Upper lobe of left lung (tissue), 6 donors: ENCODE measurements at regions not wholly inside any gene's neighbourhood (a gene's known extent, or its start where the extent isn't known, plus 50 kb on each side); places are given as distances from the start of the nearest gene placed in this dataset.

Experiments used
- ATAC-seq, 2 donors: fragments of 200-7000 bp; cut with Tn5 transposase; one replicate each; pipeline ENCODE4 v1.9.1; 2022; ENCODE audit warnings: mild to moderate bottlenecking in 2 of 2, moderate library complexity in 2 of 2; ENCODE audit not compliant: low FRiP score in 2 of 2
- DNase-seq, 2 donors: peaks; one replicate each; pipeline ENCODE4 v3.0.0-alpha.2; 2019 to 2020
- H3K27ac ChIP-seq, 4 donors: fragments of 200-600 bp; sonication (generic); one replicate each; pipeline ENCODE4 v1.5.1; 2016 to 2019
- H3K27me3 ChIP-seq, 4 donors: fragments of 200-600 bp; sonication (generic); one replicate each; pipeline ENCODE4 v1.5.1; 2017 to 2019
- H3K36me3 ChIP-seq, 4 donors: fragments of 200-600 bp; sonication (generic); one replicate each; pipeline ENCODE4 v1.5.1; 2016 to 2019
- H3K4me1 ChIP-seq, 4 donors: fragments of 200-600 bp; sonication (generic); one replicate each; pipeline ENCODE4 v1.5.1; 2018 to 2019
- H3K4me3 ChIP-seq, 4 donors: fragments of 200-600 bp; sonication (generic); one replicate each; pipeline ENCODE4 v1.5.1; 2017 to 2019; ENCODE audit warnings: mild to moderate bottlenecking in 2 of 4, moderate library complexity in 1 of 4
- H3K9me3 ChIP-seq, 4 donors: fragments of 200-600 bp; sonication (generic); one replicate each; pipeline ENCODE4 v1.5.1; 2018 to 2019
- EP300 ChIP-seq, 4 donors: sonication (generic); formaldehyde crosslinking; IDR thresholded peaks; one replicate each; pipeline ENCODE4 v1.5.1; 2017; ENCODE audit warnings: antibody characterized with exemption in 4 of 4, control low read depth in 2 of 4
- POLR2A ChIP-seq, 4 donors: fragments of 450-650 bp; IDR thresholded peaks; one replicate each; pipeline ENCODE4 v1.5.1; 2016 to 2017; ENCODE audit warnings: antibody characterized with exemption in 4 of 4, mild to moderate bottlenecking in 2 of 4
- POLR2AphosphoS5 ChIP-seq, 2 donors: sonication (generic); formaldehyde crosslinking; IDR thresholded peaks; one replicate each; pipeline ENCODE4 v1.5.1; 2017; ENCODE audit warnings: antibody characterized with exemption in 2 of 2
- WGBS, 2 donors: methylation state at CpG; one replicate each; pipeline ENCODE4 v1.1.5; 2017 to 2018; 5-methylcytosine and 5-hydroxymethylcytosine counted together
- TF ChIP-seq, protein P1 (sequence below), 6 experiments: fragments of 450-650 bp in 4 of 6; fragments of 200-600 bp in 2 of 6; sonication (generic) in 2 of 6; IDR thresholded peaks; one replicate each; pipeline ENCODE4 v1.5.1; 2016 to 2019; ENCODE audit warnings: antibody characterized with exemption in 6 of 6
- donor health status: DM: no; HTN: no; CAD: no; lungs with moderate emphysema.
- donor health status: DM: no; HTN: yes; CAD: no; lungs with severe emphysema.

DNA sequence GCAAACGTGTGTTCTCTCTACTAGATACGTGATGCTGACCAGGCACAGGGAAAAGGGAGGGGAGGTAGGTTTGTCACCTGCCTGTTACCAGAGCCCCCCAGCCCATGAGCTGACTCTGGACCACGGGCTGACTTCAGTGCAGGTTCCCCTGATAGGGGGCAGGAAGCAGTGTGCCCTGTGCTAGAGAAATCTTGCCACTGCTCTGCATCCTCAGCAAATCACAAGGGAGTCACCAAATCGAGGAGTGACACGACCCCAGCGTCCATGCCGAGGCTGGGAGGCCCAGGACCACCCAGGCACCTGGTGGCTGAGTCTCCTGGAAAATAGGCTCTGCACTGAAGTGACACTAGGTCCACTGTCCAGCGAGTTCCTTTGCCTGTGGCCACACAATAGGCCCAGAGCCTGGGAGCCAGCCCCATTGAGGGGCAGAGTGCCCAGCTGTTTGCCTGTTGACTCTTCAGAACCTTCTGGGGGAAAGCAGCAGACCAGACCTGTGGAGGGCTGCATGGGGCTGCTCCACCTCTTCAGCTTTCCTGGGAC, 99.3 kb downstream of the CTTN start:
- H3K27ac ChIP-seq: no peak overlapping the region
- peaks cover 0 to 4% (median 0%) of the 10 kb centered on the region in 4 donors for H3K4me1 ChIP-seq
- H3K4me3 ChIP-seq: no peak overlapping the region
- ATAC-seq (no peak), DNase-seq (no peak)
- H3K9me3 ChIP-seq: no peaks in the 10 kb centered on the region
- H3K27me3 ChIP-seq: no peaks in the 10 kb centered on the region
- TF ChIP-seq POLR2A (IDR thresholded peaks at IDR 0.05): no peak
- no peak for TF ChIP-seq POLR2AphosphoS5 (IDR thresholded peaks at IDR 0.05)
- TF ChIP-seq, protein P1, sequence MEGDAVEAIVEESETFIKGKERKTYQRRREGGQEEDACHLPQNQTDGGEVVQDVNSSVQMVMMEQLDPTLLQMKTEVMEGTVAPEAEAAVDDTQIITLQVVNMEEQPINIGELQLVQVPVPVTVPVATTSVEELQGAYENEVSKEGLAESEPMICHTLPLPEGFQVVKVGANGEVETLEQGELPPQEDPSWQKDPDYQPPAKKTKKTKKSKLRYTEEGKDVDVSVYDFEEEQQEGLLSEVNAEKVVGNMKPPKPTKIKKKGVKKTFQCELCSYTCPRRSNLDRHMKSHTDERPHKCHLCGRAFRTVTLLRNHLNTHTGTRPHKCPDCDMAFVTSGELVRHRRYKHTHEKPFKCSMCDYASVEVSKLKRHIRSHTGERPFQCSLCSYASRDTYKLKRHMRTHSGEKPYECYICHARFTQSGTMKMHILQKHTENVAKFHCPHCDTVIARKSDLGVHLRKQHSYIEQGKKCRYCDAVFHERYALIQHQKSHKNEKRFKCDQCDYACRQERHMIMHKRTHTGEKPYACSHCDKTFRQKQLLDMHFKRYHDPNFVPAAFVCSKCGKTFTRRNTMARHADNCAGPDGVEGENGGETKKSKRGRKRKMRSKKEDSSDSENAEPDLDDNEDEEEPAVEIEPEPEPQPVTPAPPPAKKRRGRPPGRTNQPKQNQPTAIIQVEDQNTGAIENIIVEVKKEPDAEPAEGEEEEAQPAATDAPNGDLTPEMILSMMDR (IDR thresholded peaks at IDR 0.05): no peak
- no peak for TF ChIP-seq EP300 (IDR thresholded peaks at IDR 0.05)
- no peaks in the 10 kb centered on the region for H3K36me3 ChIP-seq
- 83 to 86% methylated on average over 2 to 8 of the region's 8 CpGs for WGBS, 2 donors

GRCh38 chr11:70498171-70498571, 99.8 kb downstream of the CTTN start:
- TF ChIP-seq POLR2A (IDR thresholded peaks at IDR 0.05) (no peak), POLR2AphosphoS5 (IDR thresholded peaks at IDR 0.05) (no peak), EP300 (IDR thresholded peaks at IDR 0.05) (no peak)
- TF ChIP-seq, protein P1 (IDR thresholded peaks at IDR 0.05): no peak
- Histone ChIP-seq H3K36me3 (no peaks in the 10 kb centered on the region), H3K4me1 (peaks cover 0 to 2% (median 0%) of the 10 kb centered on the region in 4 donors), H3K27ac (no peak overlapping the region), H3K9me3 (no peaks in the 10 kb centered on the region), H3K27me3 (no peaks in the 10 kb centered on the region), H3K4me3 (no peak overlapping the region)
- ATAC-seq (no peak), DNase-seq (no peak)
- whole genome bisulfite sequencing, 2 donors: 69 to 86% methylated on average over 7 of the region's 7 CpGs

DNA sequence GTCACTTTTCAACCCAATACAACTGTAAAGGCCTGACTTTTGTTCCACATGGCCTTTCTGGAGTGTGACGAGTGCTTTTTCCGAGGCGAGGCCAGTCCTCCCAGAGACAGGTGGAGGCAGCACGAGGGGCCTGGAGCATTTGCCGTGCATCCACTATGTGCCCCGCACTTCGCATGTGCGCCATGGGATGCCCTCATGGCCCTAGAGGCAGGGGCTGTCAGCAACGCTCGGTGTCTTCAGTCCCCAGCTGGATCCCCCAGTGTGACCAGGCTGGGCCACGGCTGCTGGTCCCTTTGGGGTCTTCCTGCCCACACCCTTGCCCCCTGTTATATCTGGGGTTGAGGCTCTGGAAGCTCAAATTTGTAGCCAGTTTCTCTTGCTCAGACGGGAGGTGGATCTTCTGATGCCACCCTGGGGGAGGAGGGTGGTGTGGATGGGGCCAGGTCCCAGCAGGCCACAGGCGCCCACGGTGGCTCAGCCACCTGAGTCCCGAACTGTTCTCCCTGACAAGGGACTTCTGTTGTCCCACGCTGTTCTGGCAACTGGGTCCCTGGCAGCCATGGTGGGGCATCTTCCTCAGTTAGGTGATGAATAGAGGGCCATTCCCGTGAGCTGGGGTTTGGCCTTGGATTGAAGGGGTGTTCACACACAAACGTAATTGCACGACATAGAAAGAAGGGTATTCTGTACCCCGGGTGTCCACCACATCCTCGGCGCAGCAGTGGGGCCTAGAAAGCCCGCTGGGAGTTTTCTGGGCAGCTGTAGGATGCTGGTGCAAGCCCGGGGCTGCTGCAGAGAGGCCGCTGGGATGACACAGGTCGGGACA, 100.9 kb downstream of the CTTN start:
- Histone ChIP-seq H3K4me3 (no peak overlapping the region), H3K27ac (no peak overlapping the region), H3K36me3 (no peaks in the 10 kb centered on the region), H3K9me3 (no peaks in the 10 kb centered on the region), H3K27me3 (no peaks in the 10 kb centered on the region), H3K4me1 (no peaks in the 10 kb centered on the region)
- TF ChIP-seq POLR2A (IDR thresholded peaks at IDR 0.05) (no peak), EP300 (IDR thresholded peaks at IDR 0.05) (no peak), POLR2AphosphoS5 (IDR thresholded peaks at IDR 0.05) (no peak)
- TF ChIP-seq, protein P1 (IDR thresholded peaks at IDR 0.05): no peak
- ATAC-seq (no peak), DNase-seq (no peak)
- 92 to 95% methylated on average over 23 to 26 of the region's 26 CpGs for WGBS, 2 donors

- Histone ChIP-seq H3K9me3 (no peaks in the 10 kb centered on the region), H3K27me3 (no peaks in the 10 kb centered on the region), H3K36me3 (no peaks in the 10 kb centered on the region), H3K4me3 (no peak overlapping the region), H3K4me1 (no peaks in the 10 kb centered on the region), H3K27ac (no peak overlapping the region)
- TF ChIP-seq POLR2AphosphoS5 (IDR thresholded peaks at IDR 0.05): no peak
- TF ChIP-seq EP300 (IDR thresholded peaks at IDR 0.05): no peak
- TF ChIP-seq, protein P1 (IDR thresholded peaks at IDR 0.05): no peak
- TF ChIP-seq POLR2A (IDR thresholded peaks at IDR 0.05): no peak
- 92 to 93% methylated on average over 17 to 25 of the region's 25 CpGs for WGBS, 2 donors
- ATAC-seq (no peak), DNase-seq (no peak)
These were observed 101.9 kb downstream of the CTTN start for GRCh38 chr11:70500076-70500847.
